ENCODE measurements at regions not wholly inside any gene's neighbourhood (a gene's known extent, or its start where the extent isn't known, plus 50 kb on each side); places are given as distances from the start of the nearest gene placed in this dataset.

GRCh38 chr10:44234483-44234875 is 150.4 kb downstream of the CXCL12 start:
- TF ChIP-seq CTCF (conservative IDR thresholded peaks at IDR 0.05; ENCODE audit: low read length) (no peak), EZH2phosphoT487 (IDR thresholded peaks at IDR 0.05; ENCODE audit: borderline replicate concordance) (no peak)
